ENCODE measurements at regions not wholly inside any gene's neighbourhood (a gene's known extent, or its start where the extent isn't known, plus 50 kb on each side); places are given as distances from the start of the nearest gene placed in this dataset.

GRCh38 chr2:122277956-122278355, 522.5 kb downstream of the TSN start:
- no peaks in the 10 kb centered on the region for H3K36me3 ChIP-seq
- H3K27ac ChIP-seq: no peak overlapping the region
- ATAC-seq (ENCODE audit: low FRiP score in 2 of 2): no peak
- no peaks in the 10 kb centered on the region for H3K4me1 ChIP-seq
- H3K9me3 ChIP-seq: no peaks in the 10 kb centered on the region
- TF ChIP-seq, protein P1, sequence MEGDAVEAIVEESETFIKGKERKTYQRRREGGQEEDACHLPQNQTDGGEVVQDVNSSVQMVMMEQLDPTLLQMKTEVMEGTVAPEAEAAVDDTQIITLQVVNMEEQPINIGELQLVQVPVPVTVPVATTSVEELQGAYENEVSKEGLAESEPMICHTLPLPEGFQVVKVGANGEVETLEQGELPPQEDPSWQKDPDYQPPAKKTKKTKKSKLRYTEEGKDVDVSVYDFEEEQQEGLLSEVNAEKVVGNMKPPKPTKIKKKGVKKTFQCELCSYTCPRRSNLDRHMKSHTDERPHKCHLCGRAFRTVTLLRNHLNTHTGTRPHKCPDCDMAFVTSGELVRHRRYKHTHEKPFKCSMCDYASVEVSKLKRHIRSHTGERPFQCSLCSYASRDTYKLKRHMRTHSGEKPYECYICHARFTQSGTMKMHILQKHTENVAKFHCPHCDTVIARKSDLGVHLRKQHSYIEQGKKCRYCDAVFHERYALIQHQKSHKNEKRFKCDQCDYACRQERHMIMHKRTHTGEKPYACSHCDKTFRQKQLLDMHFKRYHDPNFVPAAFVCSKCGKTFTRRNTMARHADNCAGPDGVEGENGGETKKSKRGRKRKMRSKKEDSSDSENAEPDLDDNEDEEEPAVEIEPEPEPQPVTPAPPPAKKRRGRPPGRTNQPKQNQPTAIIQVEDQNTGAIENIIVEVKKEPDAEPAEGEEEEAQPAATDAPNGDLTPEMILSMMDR (IDR thresholded peaks at IDR 0.05): no peak
- no peak for TF ChIP-seq EP300 (IDR thresholded peaks at IDR 0.05)
- no peak for TF ChIP-seq POLR2AphosphoS5 (IDR thresholded peaks at IDR 0.05)
- TF ChIP-seq POLR2A (IDR thresholded peaks at IDR 0.05): no peak
- H3K4me3 ChIP-seq: no peak overlapping the region
- no peak for DNase-seq
- no peaks in the 10 kb centered on the region for H3K27me3 ChIP-seq
- 42 to 54% methylated on average over 3 of the region's 3 CpGs for WGBS, 2 donors

DNA sequence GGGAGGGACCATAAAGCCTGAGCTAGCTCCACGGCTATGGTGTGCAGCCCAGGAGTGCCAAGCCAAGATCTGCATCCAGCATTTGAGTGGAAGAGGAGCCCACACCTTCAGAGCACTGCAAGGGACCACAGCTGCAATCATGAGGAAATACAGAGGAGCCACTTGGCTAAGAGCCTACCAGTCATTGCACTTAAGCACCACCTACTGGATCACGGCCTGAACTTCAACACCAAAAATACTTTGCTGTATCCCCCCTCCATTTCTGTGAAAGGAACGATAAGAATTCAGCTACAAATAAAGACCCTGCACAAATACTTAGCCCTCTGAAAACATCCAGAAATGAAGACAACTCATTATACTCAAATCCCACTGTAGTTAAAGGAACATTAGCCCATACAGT, 545.3 kb downstream of the TSN start:
- H3K4me1 ChIP-seq: no peaks in the 10 kb centered on the region
- 73 to 81% methylated on average over 2 to 3 of the region's 3 CpGs for WGBS, 2 donors
- no peaks in the 10 kb centered on the region for H3K36me3 ChIP-seq
- H3K27me3 ChIP-seq: no peaks in the 10 kb centered on the region
- ATAC-seq (ENCODE audit: low FRiP score in 2 of 2) (no peak), DNase-seq (no peak)
- H3K4me3 ChIP-seq: no peak overlapping the region
- H3K27ac ChIP-seq: no peak overlapping the region
- TF ChIP-seq, protein P1 (IDR thresholded peaks at IDR 0.05): no peak
- TF ChIP-seq POLR2AphosphoS5 (IDR thresholded peaks at IDR 0.05) (no peak), POLR2A (IDR thresholded peaks at IDR 0.05) (no peak), EP300 (IDR thresholded peaks at IDR 0.05) (no peak)
- peaks cover 0 to 9% (median 3%) of the 10 kb centered on the region in 4 donors for H3K9me3 ChIP-seq

DNA sequence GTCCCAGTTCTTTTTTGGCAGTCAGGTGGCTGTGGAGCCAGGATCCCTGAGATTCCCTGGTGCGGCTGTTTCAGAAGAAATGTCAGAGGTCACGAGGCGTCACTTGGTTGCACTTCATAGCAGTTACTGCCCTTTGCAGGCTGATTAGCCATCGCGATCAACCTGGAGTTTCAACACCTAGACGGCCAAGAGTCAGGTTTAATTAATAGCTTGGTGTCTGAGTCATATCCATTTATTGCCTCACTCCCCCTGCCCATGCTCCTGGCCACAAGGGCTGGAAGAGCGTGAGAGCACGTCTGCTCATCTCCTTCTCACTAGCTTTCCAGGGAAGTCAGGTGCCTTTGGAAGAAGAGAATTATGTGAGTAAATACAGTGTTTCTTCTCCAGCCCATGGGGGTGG, 552.3 kb downstream of the TSN start:
- H3K27me3 ChIP-seq: no peaks in the 10 kb centered on the region
- 81% methylated on average over 7 to 8 of the region's 8 CpGs for WGBS, 2 donors
- no peak for ATAC-seq (ENCODE audit: low FRiP score in 2 of 2)

GRCh38 chr2:122315306-122315705, 559.9 kb downstream of the TSN start:
- 74 to 76% methylated on average over 5 of the region's 5 CpGs for WGBS, 2 donors

More for the DNA sequence above, 552.3 kb downstream of the TSN start:
- H3K4me3 ChIP-seq: no peak overlapping the region
- TF ChIP-seq POLR2AphosphoS5 (IDR thresholded peaks at IDR 0.05): no peak
- TF ChIP-seq, protein P1 (IDR thresholded peaks at IDR 0.05): no peak
- no peak for TF ChIP-seq EP300 (IDR thresholded peaks at IDR 0.05)
- TF ChIP-seq POLR2A (IDR thresholded peaks at IDR 0.05): no peak
- DNase-seq: no peak
- H3K9me3 ChIP-seq: no peaks in the 10 kb centered on the region
- H3K4me1 ChIP-seq: no peaks in the 10 kb centered on the region
- H3K27ac ChIP-seq: no peak overlapping the region
- H3K36me3 ChIP-seq: no peaks in the 10 kb centered on the region

More at GRCh38 chr2:122315306-122315705, 559.9 kb downstream of the TSN start:
- no peak overlapping the region for H3K4me3 ChIP-seq
- DNase-seq (no peak), ATAC-seq (ENCODE audit: low FRiP score in 2 of 2) (no peak)
- H3K9me3 ChIP-seq: no peaks in the 10 kb centered on the region
- H3K36me3 ChIP-seq: no peaks in the 10 kb centered on the region
- TF ChIP-seq, protein P1 (IDR thresholded peaks at IDR 0.05): no peak
- TF ChIP-seq EP300 (IDR thresholded peaks at IDR 0.05): no peak
- TF ChIP-seq POLR2A (IDR thresholded peaks at IDR 0.05): no peak
- TF ChIP-seq POLR2AphosphoS5 (IDR thresholded peaks at IDR 0.05): no peak
- no peaks in the 10 kb centered on the region for H3K4me1 ChIP-seq
- H3K27me3 ChIP-seq: no peaks in the 10 kb centered on the region
- H3K27ac ChIP-seq: no peak overlapping the region
